Large intestine (tissue), 3 donors: ENCODE measurements at regions not wholly inside any gene's neighbourhood (a gene's known extent, or its start where the extent isn't known, plus 50 kb on each side); places are given as distances from the start of the nearest gene placed in this dataset.
A peak's percentile ranks its signal among the peaks of the same experiment; 100 is the strongest.

ENCODE experiments used
- DNase-seq, 2 donors: peaks; one replicate each; pipeline versions ENCODE4 v3.0.0 to v3.0.0-alpha.2; 2013
- H3K27ac ChIP-seq: one replicate; pipeline ENCODE4 v1.5.1; 2013; ENCODE audit warnings: low read length
- H3K27me3 ChIP-seq: 2 replicates; pipeline ENCODE4 v1.6.1; 2013; ENCODE audit warnings: low read length; ENCODE audit not compliant: control insufficient read depth, insufficient read depth
- H3K36me3 ChIP-seq: 2 replicates; pipeline ENCODE4 v1.6.1; 2013; ENCODE audit warnings: low read length; ENCODE audit not compliant: control insufficient read depth, insufficient read depth
- H3K4me1 ChIP-seq: one replicate; pipeline ENCODE4 v1.6.1; 2013; ENCODE audit warnings: low read length; ENCODE audit not compliant: control insufficient read depth, insufficient read depth
- H3K4me3 ChIP-seq: one replicate; pipeline ENCODE4 v1.5.1; 2013; ENCODE audit warnings: low read length
- H3K9me3 ChIP-seq: one replicate; pipeline ENCODE4 v1.6.1; 2013; ENCODE audit warnings: mild to moderate bottlenecking, low read depth, low read length, moderate library complexity; ENCODE audit not compliant: control insufficient read depth
- WGBS: methylation state at CpG from one replicate; pipeline ENCODE4 v1.1.5; 2013; ENCODE audit warnings: low lambda C conversion rate; ENCODE audit not compliant: insufficient coverage; 5-methylcytosine and 5-hydroxymethylcytosine counted together

GRCh38 chr5:71905834-71906711, 187.0 kb downstream of the CARTPT start:
- H3K27me3 ChIP-seq: no peaks in the 10 kb centered on the region
- H3K4me3 ChIP-seq: no peak overlapping the region
- H3K27ac ChIP-seq: peak overlapping the region; percentile 36
- H3K9me3 ChIP-seq: no peaks in the 10 kb centered on the region
- H3K4me1 ChIP-seq: peaks cover 7% of the 10 kb centered on the region
- peak; percentile 21 to 57 for DNase-seq
- H3K36me3 ChIP-seq: no peaks in the 10 kb centered on the region
- 40% methylated on average over 1 of the region's 1 CpG for WGBS

GRCh38 chr5:71907001-71907588, 188.0 kb downstream of the CARTPT start:
- Histone ChIP-seq H3K9me3 (no peaks in the 10 kb centered on the region), H3K4me1 (peaks cover 7% of the 10 kb centered on the region), H3K4me3 (no peak overlapping the region), H3K36me3 (no peaks in the 10 kb centered on the region), H3K27me3 (no peaks in the 10 kb centered on the region), H3K27ac (peak overlapping the region; percentile 10)
- no peak for DNase-seq
- WGBS: 17% methylated on average over 1 of the region's 3 CpGs

- Histone ChIP-seq H3K36me3 (no peaks in the 10 kb centered on the region), H3K4me1 (peaks cover 7% of the 10 kb centered on the region), H3K27me3 (no peaks in the 10 kb centered on the region), H3K27ac (no peak overlapping the region), H3K9me3 (no peaks in the 10 kb centered on the region), H3K4me3 (no peak overlapping the region)
- peak; percentile 29 to 46 for DNase-seq
- WGBS: 80% methylated on average over 1 of the region's 4 CpGs
Measured at GRCh38 chr5:71907608-71908145, 188.6 kb downstream of the CARTPT start.

GRCh38 chr5:71910741-71911140, 191.7 kb downstream of the CARTPT start:
- Histone ChIP-seq H3K27ac (no peak overlapping the region), H3K27me3 (no peaks in the 10 kb centered on the region), H3K4me3 (no peak overlapping the region), H3K4me1 (peaks cover 7% of the 10 kb centered on the region), H3K9me3 (no peaks in the 10 kb centered on the region), H3K36me3 (no peaks in the 10 kb centered on the region)
- no peak for DNase-seq
- WGBS: no CpG with 5 or more reads among the region's 3 CpGs

GRCh38 chr5:71912021-71912420, 192.9 kb downstream of the CARTPT start:
- no peak for DNase-seq
- Histone ChIP-seq H3K9me3 (no peaks in the 10 kb centered on the region), H3K4me1 (no peaks in the 10 kb centered on the region), H3K36me3 (no peaks in the 10 kb centered on the region), H3K27me3 (no peaks in the 10 kb centered on the region), H3K4me3 (no peak overlapping the region), H3K27ac (no peak overlapping the region)
- WGBS: 100% methylated on average over 1 of the region's 1 CpG

GRCh38 chr5:71914281-71914680, 193.0 kb upstream of the MAP1B start:
- WGBS: 100% methylated on average over 1 of the region's 2 CpGs
- Histone ChIP-seq H3K4me3 (no peak overlapping the region), H3K9me3 (no peaks in the 10 kb centered on the region), H3K27me3 (no peaks in the 10 kb centered on the region), H3K36me3 (no peaks in the 10 kb centered on the region), H3K27ac (no peak overlapping the region), H3K4me1 (no peaks in the 10 kb centered on the region)
- no peak for DNase-seq

GRCh38 chr5:71922584-71923106, 184.6 kb upstream of the MAP1B start:
- H3K36me3 ChIP-seq: no peaks in the 10 kb centered on the region
- no peaks in the 10 kb centered on the region for H3K9me3 ChIP-seq
- no peak overlapping the region for H3K27ac ChIP-seq
- H3K4me1 ChIP-seq: no peaks in the 10 kb centered on the region
- DNase-seq: peak in 1 of 2 donors; percentile 17
- no peaks in the 10 kb centered on the region for H3K27me3 ChIP-seq
- no peak overlapping the region for H3K4me3 ChIP-seq

- no peaks in the 10 kb centered on the region for H3K36me3 ChIP-seq
- no peak overlapping the region for H3K27ac ChIP-seq
- no peak overlapping the region for H3K4me3 ChIP-seq
- H3K9me3 ChIP-seq: no peaks in the 10 kb centered on the region
- no peaks in the 10 kb centered on the region for H3K4me1 ChIP-seq
- no peaks in the 10 kb centered on the region for H3K27me3 ChIP-seq
- WGBS: 94% methylated on average over 2 of the region's 2 CpGs
- no peak for DNase-seq
Measured at GRCh38 chr5:71923755-71924154, 183.5 kb upstream of the MAP1B start.

- no peaks in the 10 kb centered on the region for H3K9me3 ChIP-seq
- no peak for DNase-seq
- no peaks in the 10 kb centered on the region for H3K4me1 ChIP-seq
- no peak overlapping the region for H3K27ac ChIP-seq
- no peaks in the 10 kb centered on the region for H3K27me3 ChIP-seq
- no peaks in the 10 kb centered on the region for H3K36me3 ChIP-seq
- H3K4me3 ChIP-seq: no peak overlapping the region
Measured at GRCh38 chr5:71924325-71924724, 182.9 kb upstream of the MAP1B start.

- Histone ChIP-seq H3K27ac (no peak overlapping the region), H3K36me3 (no peaks in the 10 kb centered on the region), H3K4me1 (no peaks in the 10 kb centered on the region), H3K4me3 (no peak overlapping the region), H3K9me3 (no peaks in the 10 kb centered on the region), H3K27me3 (no peaks in the 10 kb centered on the region)
- WGBS: 89% methylated on average over 1 of the region's 3 CpGs
- peak in 1 of 2 donors; percentile 17 for DNase-seq
Measured at GRCh38 chr5:71924980-71925379, 182.3 kb upstream of the MAP1B start.
